ENCODE measurements at regions not wholly inside any gene's neighbourhood (a gene's known extent, or its start where the extent isn't known, plus 50 kb on each side); places are given as distances from the start of the nearest gene placed in this dataset.

DNA sequence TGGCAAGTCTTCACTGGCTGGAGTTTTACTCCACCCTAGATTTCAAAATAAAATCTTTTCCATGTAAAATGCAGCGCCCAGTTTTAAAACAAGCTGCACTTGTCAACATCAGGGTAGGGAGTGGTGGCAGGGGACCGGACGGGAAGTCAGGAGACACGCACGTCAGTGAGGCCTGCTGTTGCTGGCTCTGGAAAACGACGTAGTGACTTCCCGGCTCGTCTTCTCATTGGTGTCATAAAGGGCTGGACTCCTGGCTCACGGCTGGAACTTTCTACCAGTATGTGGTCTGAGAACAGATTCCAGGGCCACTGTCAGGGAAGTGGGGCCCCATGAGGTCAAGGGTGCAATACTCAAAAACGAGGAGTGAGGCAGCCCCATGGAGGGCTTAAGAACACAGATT, 64.2 kb upstream of the FOXN3 start:
- TF ChIP-seq, protein P1, sequence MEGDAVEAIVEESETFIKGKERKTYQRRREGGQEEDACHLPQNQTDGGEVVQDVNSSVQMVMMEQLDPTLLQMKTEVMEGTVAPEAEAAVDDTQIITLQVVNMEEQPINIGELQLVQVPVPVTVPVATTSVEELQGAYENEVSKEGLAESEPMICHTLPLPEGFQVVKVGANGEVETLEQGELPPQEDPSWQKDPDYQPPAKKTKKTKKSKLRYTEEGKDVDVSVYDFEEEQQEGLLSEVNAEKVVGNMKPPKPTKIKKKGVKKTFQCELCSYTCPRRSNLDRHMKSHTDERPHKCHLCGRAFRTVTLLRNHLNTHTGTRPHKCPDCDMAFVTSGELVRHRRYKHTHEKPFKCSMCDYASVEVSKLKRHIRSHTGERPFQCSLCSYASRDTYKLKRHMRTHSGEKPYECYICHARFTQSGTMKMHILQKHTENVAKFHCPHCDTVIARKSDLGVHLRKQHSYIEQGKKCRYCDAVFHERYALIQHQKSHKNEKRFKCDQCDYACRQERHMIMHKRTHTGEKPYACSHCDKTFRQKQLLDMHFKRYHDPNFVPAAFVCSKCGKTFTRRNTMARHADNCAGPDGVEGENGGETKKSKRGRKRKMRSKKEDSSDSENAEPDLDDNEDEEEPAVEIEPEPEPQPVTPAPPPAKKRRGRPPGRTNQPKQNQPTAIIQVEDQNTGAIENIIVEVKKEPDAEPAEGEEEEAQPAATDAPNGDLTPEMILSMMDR (conservative IDR thresholded peaks at IDR 0.05; ENCODE audit: low read depth, low read length), result no peak
- TF ChIP-seq EZH2 (IDR thresholded peaks at IDR 0.05; ENCODE audit: borderline replicate concordance, low read depth, low read length, poor library complexity, severe bottlenecking), result no peak
